Panc1 (cell line): ENCODE measurements at regions not wholly inside any gene's neighbourhood (a gene's known extent, or its start where the extent isn't known, plus 50 kb on each side); places are given as distances from the start of the nearest gene placed in this dataset.

Source experiments
- ATAC-seq: fragments of 200-7000 bp; cut with Tn5 transposase; 2 replicates; pipeline ENCODE4 v1.9.1; 2020; ENCODE audit warnings: mild to moderate bottlenecking, moderate library complexity
- BruUV-seq: library from RNA; stranded (reverse); fragments of 400-500 nt; replicated peaks from 2 replicates; lab custom pipeline; 2021; lab: Mats Ljungman, UMichigan
- CTCF ChIA-PET: fragments of 300-600 bp; sonication (Branson Sonifier 250); formaldehyde crosslinking; loops from one replicate; lab custom pipeline; 2022; ENCODE audit warnings: antibody characterized with exemption; lab: Charles Lee
- POLR2A ChIA-PET: fragments of 300-600 bp; sonication (Branson Sonifier 250); formaldehyde crosslinking; loops from one replicate; lab custom pipeline; 2022; ENCODE audit warnings: antibody characterized with exemption; lab: Charles Lee
- DNase-seq: peaks from one replicate; pipeline ENCODE4 v3.0.0-alpha.2; 2010; ENCODE audit warnings: low read depth, low spot score
- H3K27ac ChIP-seq: 2 replicates; pipeline ENCODE4 v1.5.1; 2011; ENCODE audit warnings: mild to moderate bottlenecking, low read length, inconsistent platforms
- H3K27me3 ChIP-seq: fragments of 200-500 bp; sonication (Bioruptor generic); 2 replicates; pipeline ENCODE4 v1.6.0; 2014; ENCODE audit warnings: low read length, inconsistent platforms; ENCODE audit not compliant: control insufficient read depth, insufficient read depth
- H3K36me3 ChIP-seq: fragments of 200-500 bp; sonication (Bioruptor generic); 2 replicates; pipeline ENCODE4 v1.5.1; 2014; ENCODE audit warnings: inconsistent platforms, mild to moderate bottlenecking, low read length, moderate library complexity; ENCODE audit not compliant: control insufficient read depth, insufficient read depth
- H3K4me1 ChIP-seq: 2 replicates; pipeline ENCODE4 v1.5.1; 2011; ENCODE audit warnings: inconsistent platforms, mild to moderate bottlenecking, low read length, moderate library complexity; ENCODE audit not compliant: control insufficient read depth, insufficient read depth
- H3K4me3 ChIP-seq, 2 experiments: 2 replicates each; pipeline ENCODE4 v1.5.1; 2011 to 2012; ENCODE audit warnings: low read depth in 2 of 2, low read length in 2 of 2, mild to moderate bottlenecking in 2 of 2, inconsistent platforms in 1 of 2, moderate library complexity in 1 of 2
- H3K9me3 ChIP-seq: fragments of 200-500 bp; sonication (Bioruptor generic); 2 replicates; pipeline ENCODE4 v1.5.1; 2014; ENCODE audit warnings: low read depth, mild to moderate bottlenecking, inconsistent platforms, low read length, moderate library complexity; ENCODE audit not compliant: control insufficient read depth, insufficient read depth
- CTCF ChIP-seq: fragments of 450-650 bp; IDR thresholded peaks from 2 replicates; pipeline ENCODE4 v1.5.1; 2017; ENCODE audit warnings: mild to moderate bottlenecking
- POLR2AphosphoS5 ChIP-seq: IDR thresholded peaks from 2 replicates; pipeline ENCODE4 v1.6.1; 2012; ENCODE audit warnings: mild to moderate bottlenecking, low read depth, low read length, moderate library complexity
- REST ChIP-seq, 2 experiments: IDR thresholded peaks; 2 replicates each; pipeline ENCODE4 v1.6.1; 2011 to 2012; ENCODE audit warnings: low read depth in 2 of 2, control low read depth in 1 of 2, low read length in 1 of 2, mild to moderate bottlenecking in 1 of 2, moderate library complexity in 1 of 2; ENCODE audit not compliant: insufficient read depth in 1 of 2
- SIN3A ChIP-seq: IDR thresholded peaks from 2 replicates; pipeline ENCODE4 v1.6.1; 2012; ENCODE audit warnings: low read depth, mild to moderate bottlenecking, low read length, moderate library complexity, borderline replicate concordance; ENCODE audit not compliant: insufficient read depth
- TCF7L2 ChIP-seq: IDR thresholded peaks from 2 replicates; pipeline ENCODE4 v1.6.1; 2011; ENCODE audit warnings: mild to moderate bottlenecking, low read depth, low read length, inconsistent platforms
- in situ Hi-C: cut with HindIII; loops from 2 replicates; pipeline ENCODE4 v1.10.0; 2016; ENCODE audit warnings: low sequenced_read_pairs, low pct_unique_long_range_greater_than_20kb
- intact Hi-C: fragments of 100-400 bp; cut with micrococcal nuclease; formaldehyde crosslinking; loops from one replicate; pipeline ENCODE4 v1.10.0; 2022; ENCODE audit not compliant: unreplicated experiment

DNA sequence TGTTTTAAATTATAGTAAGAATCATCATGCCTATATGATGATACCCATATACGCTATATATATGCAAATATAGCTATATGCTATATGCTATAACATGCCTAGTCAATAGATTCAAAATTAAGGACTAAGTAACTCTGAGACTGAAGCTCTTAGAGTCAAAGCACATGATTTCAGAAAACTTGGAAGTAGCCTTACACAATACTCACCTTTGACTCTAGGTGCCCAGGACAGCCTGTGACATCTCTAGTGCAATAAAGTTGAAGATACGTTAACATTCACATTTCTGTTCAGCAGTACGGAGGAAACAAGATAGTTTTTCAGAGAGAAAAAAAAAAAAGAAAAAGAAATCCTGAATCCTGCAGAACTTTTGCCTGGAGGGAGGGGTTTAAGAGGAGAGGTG is 149.7 kb upstream of the PIK3C3 start:
- TF ChIP-seq POLR2AphosphoS5 (no peak), CTCF (no peak), TCF7L2 (no peak), REST (IDR thresholded peaks at IDR 0.05; ENCODE audit: insufficient read depth in 1 of 2, low read depth in 2 of 2, low read length in 1 of 2) (no peak), SIN3A (no peak)
- no peak overlapping the region for H3K4me3 ChIP-seq
- ChIA-PET POLR2A (no interaction called here), CTCF (no interaction called here)
- no peaks in the 10 kb centered on the region for H3K4me1 ChIP-seq
- H3K9me3 ChIP-seq: no peaks in the 10 kb centered on the region
- DNase-seq (no peak), ATAC-seq (no peak)
- intact Hi-C loops: no loop called here
- BruUV-seq: no TSS peak
- H3K27ac ChIP-seq: no peak overlapping the region
- in situ Hi-C loops: no loop called here
- no peaks in the 10 kb centered on the region for H3K36me3 ChIP-seq
- no peaks in the 10 kb centered on the region for H3K27me3 ChIP-seq

- intact Hi-C loops: no loop called here
- no peak overlapping the region for H3K27ac ChIP-seq
- no peaks in the 10 kb centered on the region for H3K36me3 ChIP-seq
- H3K9me3 ChIP-seq: no peaks in the 10 kb centered on the region
- H3K27me3 ChIP-seq: no peaks in the 10 kb centered on the region
- TF ChIP-seq REST (IDR thresholded peaks at IDR 0.05; ENCODE audit: insufficient read depth in 1 of 2, low read depth in 2 of 2, low read length in 1 of 2) (no peak), SIN3A (no peak), TCF7L2 (no peak), CTCF (no peak), POLR2AphosphoS5 (no peak)
- CTCF ChIA-PET: no interaction called here
- no peaks in the 10 kb centered on the region for H3K4me1 ChIP-seq
- BruUV-seq: no TSS peak
- in situ Hi-C loops: no loop called here
- H3K4me3 ChIP-seq: no peak overlapping the region
- POLR2A ChIA-PET: no interaction called here
- no peak for DNase-seq
- no peak for ATAC-seq
Measured at GRCh38 chr18:41798879-41799278, 156.2 kb upstream of the PIK3C3 start.
